Neural cell (in vitro differentiated cells): ENCODE measurements at regions not wholly inside any gene's neighbourhood (a gene's known extent, or its start where the extent isn't known, plus 50 kb on each side); places are given as distances from the start of the nearest gene placed in this dataset.

Experiments
- H2AFZ ChIP-seq: fragments of 200-600, 300-800 bp; sonication (generic), shearing (Covaris generic); 2 replicates; pipeline ENCODE4 v1.6.0; 2014; ENCODE audit warnings: low read depth, mild to moderate bottlenecking, antibody characterized with exemption, low read length, moderate library complexity
- H3F3A ChIP-seq: fragments of 200-600 bp; shearing (Covaris generic); 2 replicates; pipeline ENCODE4 v1.6.1; 2016; ENCODE audit warnings: mild to moderate bottlenecking, moderate library complexity, mixed read lengths, antibody characterized with exemption, low read length; ENCODE audit not compliant: insufficient read depth, poor library complexity, severe bottlenecking
- H3K27ac ChIP-seq: fragments of 200-600, 300-800 bp; sonication (generic), shearing (Covaris generic); 2 replicates; pipeline ENCODE4 v1.5.1; 2014; ENCODE audit warnings: mild to moderate bottlenecking, low read length, moderate library complexity
- H3K27me3 ChIP-seq: fragments of 300-800, 200-600 bp; sonication (generic), shearing (Covaris generic); 2 replicates; pipeline ENCODE4 v1.6.0; 2014; ENCODE audit warnings: mild to moderate bottlenecking, low read depth, low read length, moderate library complexity; ENCODE audit not compliant: insufficient read depth
- H3K36me3 ChIP-seq: fragments of 300-800, 200-600 bp; sonication (generic), shearing (Covaris generic); 2 replicates; pipeline ENCODE4 v1.5.1; 2014; ENCODE audit warnings: mild to moderate bottlenecking, antibody characterized with exemption, low read length, moderate library complexity; ENCODE audit not compliant: insufficient read depth
- H3K4me2 ChIP-seq: fragments of 300-800, 200-600 bp; sonication (generic), shearing (Covaris generic); 2 replicates; pipeline ENCODE4 v1.6.0; 2014; ENCODE audit warnings: mild to moderate bottlenecking, low read length
- H3K4me3 ChIP-seq: fragments of 300-800, 200-600 bp; sonication (generic), shearing (Covaris generic); 2 replicates; pipeline ENCODE4 v1.5.1; 2014; ENCODE audit warnings: mild to moderate bottlenecking, low read length, moderate library complexity
- H3K79me2 ChIP-seq: fragments of 200-600 bp; shearing (Covaris generic); replicated peaks from 2 replicates; pipeline ENCODE4 v1.6.0; 2014; ENCODE audit warnings: mild to moderate bottlenecking, low read length, moderate library complexity; ENCODE audit not compliant: insufficient read depth
- H3K9ac ChIP-seq: fragments of 300-800, 200-600 bp; sonication (generic), shearing (Covaris generic); 2 replicates; pipeline ENCODE4 v1.6.1; 2016; ENCODE audit warnings: mild to moderate bottlenecking, low read length, mixed read lengths
- H3K9me2 ChIP-seq: fragments of 200-600 bp; shearing (Covaris generic); 2 replicates; pipeline ENCODE4 v1.6.1; 2016; ENCODE audit warnings: mild to moderate bottlenecking, low read length, mixed read lengths; ENCODE audit not compliant: insufficient read depth
- H3K9me3 ChIP-seq: fragments of 200-600, 300-800 bp; sonication (generic), shearing (Covaris generic); 2 replicates; pipeline ENCODE4 v1.6.1; 2016; ENCODE audit warnings: mild to moderate bottlenecking, mixed run types, low read length, moderate library complexity, mixed read lengths
- H4K20me1 ChIP-seq: fragments of 200-600 bp; shearing (Covaris generic); 2 replicates; pipeline ENCODE4 v1.6.1; 2016; ENCODE audit warnings: mild to moderate bottlenecking, mixed run types; ENCODE audit not compliant: insufficient read depth
- EP300 ChIP-seq: fragments of 450-650 bp; conservative IDR thresholded peaks from 2 replicates; pipeline ENCODE4 v1.6.1; 2014; ENCODE audit warnings: antibody characterized with exemption, mild to moderate bottlenecking, moderate library complexity; ENCODE audit not compliant: poor library complexity, severe bottlenecking
- EZH2 ChIP-seq: fragments of 200-600, 300-800 bp; shearing (Covaris generic), sonication (generic); IDR thresholded peaks from 2 replicates; pipeline ENCODE4 v1.6.1; 2014; ENCODE audit warnings: antibody characterized with exemption, low read length, borderline replicate concordance, mild to moderate bottlenecking; ENCODE audit not compliant: insufficient read depth, poor library complexity, severe bottlenecking
- MXI1 ChIP-seq: fragments of 450-650 bp; conservative IDR thresholded peaks from 2 replicates; pipeline ENCODE4 v1.6.1; 2014; ENCODE audit warnings: antibody characterized with exemption, mild to moderate bottlenecking; ENCODE audit not compliant: poor library complexity, severe bottlenecking
- POLR2AphosphoS5 ChIP-seq: IDR thresholded peaks from 2 replicates; pipeline ENCODE4 v1.6.1; 2012
- RAD21 ChIP-seq: fragments of 450-650 bp; conservative IDR thresholded peaks from 2 replicates; pipeline ENCODE4 v1.6.1; 2014; ENCODE audit warnings: antibody characterized with exemption, mild to moderate bottlenecking, moderate library complexity
- SMC3 ChIP-seq: fragments of 450-650 bp; conservative IDR thresholded peaks from 2 replicates; pipeline ENCODE4 v1.6.1; 2014; ENCODE audit warnings: antibody characterized with exemption, mild to moderate bottlenecking, moderate library complexity; ENCODE audit not compliant: poor library complexity
- TAF1 ChIP-seq: IDR thresholded peaks from 2 replicates; pipeline ENCODE4 v1.6.1; 2012; ENCODE audit warnings: low read depth
- TF ChIP-seq, protein P1 (sequence below): fragments of 450-650 bp; IDR thresholded peaks from 2 replicates; pipeline ENCODE4 v1.5.1; 2014; ENCODE audit warnings: antibody characterized with exemption, mild to moderate bottlenecking, moderate library complexity; ENCODE audit not compliant: poor library complexity, severe bottlenecking
- TF ChIP-seq, protein P2 (sequence below): IDR thresholded peaks from 2 replicates; pipeline ENCODE4 v1.6.1; 2012; ENCODE audit warnings: borderline replicate concordance

DNA sequence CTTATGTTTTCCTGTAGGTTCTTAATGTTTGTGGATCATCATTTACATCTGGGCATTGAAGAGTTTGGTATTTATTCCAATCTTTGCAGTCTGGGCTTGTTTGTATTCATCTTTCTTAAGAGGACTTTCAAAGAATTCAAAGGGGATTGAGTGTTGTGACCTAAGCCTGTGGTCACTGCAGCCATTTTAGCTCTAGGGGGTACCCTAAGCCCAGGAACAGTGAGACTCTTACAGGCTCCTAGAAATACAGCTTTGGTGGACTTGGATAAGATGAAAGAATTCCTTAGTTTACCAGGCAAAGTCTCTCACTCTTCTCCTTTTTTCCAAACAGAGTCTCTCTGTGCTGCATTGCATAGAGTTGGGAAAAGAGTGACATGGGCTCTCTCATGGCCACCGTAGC is 2539.0 kb upstream of the PCDH20 start:
- H3K27ac ChIP-seq: no peak overlapping the region
- no peak overlapping the region for H2AFZ ChIP-seq
- no peak overlapping the region for H3K4me2 ChIP-seq
- no peak overlapping the region for H3K9ac ChIP-seq
- no peaks in the 10 kb centered on the region for H3K36me3 ChIP-seq
- H3K4me3 ChIP-seq: no peak overlapping the region
- no peaks in the 10 kb centered on the region for H3K9me2 ChIP-seq
- H3K79me2 ChIP-seq: no peaks in the 10 kb centered on the region
- H3K27me3 ChIP-seq: no peaks in the 10 kb centered on the region
- no peaks in the 10 kb centered on the region for H3K9me3 ChIP-seq
- H4K20me1 ChIP-seq: no peaks in the 10 kb centered on the region
- H3F3A ChIP-seq: no peaks in the 10 kb centered on the region
- TF ChIP-seq TAF1: no peak
- no peak for TF ChIP-seq EP300
- TF ChIP-seq EZH2: no peak
- TF ChIP-seq, protein P1, sequence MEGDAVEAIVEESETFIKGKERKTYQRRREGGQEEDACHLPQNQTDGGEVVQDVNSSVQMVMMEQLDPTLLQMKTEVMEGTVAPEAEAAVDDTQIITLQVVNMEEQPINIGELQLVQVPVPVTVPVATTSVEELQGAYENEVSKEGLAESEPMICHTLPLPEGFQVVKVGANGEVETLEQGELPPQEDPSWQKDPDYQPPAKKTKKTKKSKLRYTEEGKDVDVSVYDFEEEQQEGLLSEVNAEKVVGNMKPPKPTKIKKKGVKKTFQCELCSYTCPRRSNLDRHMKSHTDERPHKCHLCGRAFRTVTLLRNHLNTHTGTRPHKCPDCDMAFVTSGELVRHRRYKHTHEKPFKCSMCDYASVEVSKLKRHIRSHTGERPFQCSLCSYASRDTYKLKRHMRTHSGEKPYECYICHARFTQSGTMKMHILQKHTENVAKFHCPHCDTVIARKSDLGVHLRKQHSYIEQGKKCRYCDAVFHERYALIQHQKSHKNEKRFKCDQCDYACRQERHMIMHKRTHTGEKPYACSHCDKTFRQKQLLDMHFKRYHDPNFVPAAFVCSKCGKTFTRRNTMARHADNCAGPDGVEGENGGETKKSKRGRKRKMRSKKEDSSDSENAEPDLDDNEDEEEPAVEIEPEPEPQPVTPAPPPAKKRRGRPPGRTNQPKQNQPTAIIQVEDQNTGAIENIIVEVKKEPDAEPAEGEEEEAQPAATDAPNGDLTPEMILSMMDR: no peak
- TF ChIP-seq, protein P2, sequence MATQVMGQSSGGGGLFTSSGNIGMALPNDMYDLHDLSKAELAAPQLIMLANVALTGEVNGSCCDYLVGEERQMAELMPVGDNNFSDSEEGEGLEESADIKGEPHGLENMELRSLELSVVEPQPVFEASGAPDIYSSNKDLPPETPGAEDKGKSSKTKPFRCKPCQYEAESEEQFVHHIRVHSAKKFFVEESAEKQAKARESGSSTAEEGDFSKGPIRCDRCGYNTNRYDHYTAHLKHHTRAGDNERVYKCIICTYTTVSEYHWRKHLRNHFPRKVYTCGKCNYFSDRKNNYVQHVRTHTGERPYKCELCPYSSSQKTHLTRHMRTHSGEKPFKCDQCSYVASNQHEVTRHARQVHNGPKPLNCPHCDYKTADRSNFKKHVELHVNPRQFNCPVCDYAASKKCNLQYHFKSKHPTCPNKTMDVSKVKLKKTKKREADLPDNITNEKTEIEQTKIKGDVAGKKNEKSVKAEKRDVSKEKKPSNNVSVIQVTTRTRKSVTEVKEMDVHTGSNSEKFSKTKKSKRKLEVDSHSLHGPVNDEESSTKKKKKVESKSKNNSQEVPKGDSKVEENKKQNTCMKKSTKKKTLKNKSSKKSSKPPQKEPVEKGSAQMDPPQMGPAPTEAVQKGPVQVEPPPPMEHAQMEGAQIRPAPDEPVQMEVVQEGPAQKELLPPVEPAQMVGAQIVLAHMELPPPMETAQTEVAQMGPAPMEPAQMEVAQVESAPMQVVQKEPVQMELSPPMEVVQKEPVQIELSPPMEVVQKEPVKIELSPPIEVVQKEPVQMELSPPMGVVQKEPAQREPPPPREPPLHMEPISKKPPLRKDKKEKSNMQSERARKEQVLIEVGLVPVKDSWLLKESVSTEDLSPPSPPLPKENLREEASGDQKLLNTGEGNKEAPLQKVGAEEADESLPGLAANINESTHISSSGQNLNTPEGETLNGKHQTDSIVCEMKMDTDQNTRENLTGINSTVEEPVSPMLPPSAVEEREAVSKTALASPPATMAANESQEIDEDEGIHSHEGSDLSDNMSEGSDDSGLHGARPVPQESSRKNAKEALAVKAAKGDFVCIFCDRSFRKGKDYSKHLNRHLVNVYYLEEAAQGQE: no peak

DNA sequence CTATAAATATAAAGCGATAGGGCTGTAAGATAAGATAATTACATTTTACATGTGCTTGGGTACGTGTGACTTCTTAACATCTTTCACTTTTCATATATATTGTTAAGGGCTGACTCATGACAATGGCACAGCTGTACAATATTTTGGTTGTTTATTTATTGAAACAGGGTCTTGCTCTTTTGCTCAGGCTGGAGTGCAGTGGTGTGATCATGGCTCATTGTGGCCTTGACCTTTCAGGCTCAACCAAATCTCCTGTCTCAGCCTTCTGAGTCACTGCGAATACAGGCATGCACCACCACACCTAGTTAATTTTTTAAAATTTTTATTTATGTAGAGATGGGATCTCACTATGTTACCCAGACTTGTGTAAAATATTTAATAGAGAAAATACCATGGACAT is 2532.4 kb upstream of the PCDH20 start:
- Histone ChIP-seq H3K27ac (no peak overlapping the region), H4K20me1 (no peaks in the 10 kb centered on the region), H3K4me2 (no peak overlapping the region), H3K79me2 (no peaks in the 10 kb centered on the region), H3K9ac (no peak overlapping the region), H3K9me2 (no peaks in the 10 kb centered on the region), H3K9me3 (no peaks in the 10 kb centered on the region), H3F3A (no peaks in the 10 kb centered on the region), H3K36me3 (no peaks in the 10 kb centered on the region), H2AFZ (no peak overlapping the region), H3K27me3 (no peaks in the 10 kb centered on the region), H3K4me3 (no peak overlapping the region)
- no peak for TF ChIP-seq EZH2
- TF ChIP-seq TAF1: no peak
- TF ChIP-seq, protein P1: no peak
- TF ChIP-seq MXI1: no peak
- TF ChIP-seq POLR2AphosphoS5: no peak
- TF ChIP-seq RAD21: no peak
- TF ChIP-seq SMC3: no peak
- TF ChIP-seq, protein P2: no peak
- TF ChIP-seq EP300: no peak
